HG02840 (cell line): ENCODE measurements at regions not wholly inside any gene's neighbourhood (a gene's known extent, or its start where the extent isn't known, plus 50 kb on each side); places are given as distances from the start of the nearest gene placed in this dataset.

Experiments used
- ATAC-seq: cut with Tn5 transposase; IDR thresholded peaks from one replicate; pipeline ENCODE4 v1.9.1; 2021; ENCODE audit warnings: mild to moderate bottlenecking, moderate library complexity, moderate number of reproducible peaks; ENCODE audit not compliant: unreplicated experiment, low FRiP score

- ATAC-seq, result no peak
Observed at GRCh38 chr4:128573781-128574508, 235.6 kb upstream of the JADE1 start.

- no peak for ATAC-seq
Observed at GRCh38 chr4:128572778-128573241, 236.7 kb upstream of the JADE1 start.

- no peak for ATAC-seq
Observed at GRCh38 chr4:128571747-128572146, 237.8 kb upstream of the JADE1 start.

- no peak for ATAC-seq
Observed at GRCh38 chr4:128570387-128570975, 239.0 kb upstream of the JADE1 start.

- no peak for ATAC-seq
Observed at GRCh38 chr4:128566693-128567092, 242.8 kb upstream of the JADE1 start.

GRCh38 chr4:128565565-128566186 lies 243.8 kb upstream of the JADE1 start:
- ATAC-seq, result no peak

GRCh38 chr4:128565054-128565453 lies 244.4 kb upstream of the JADE1 start:
- no peak for ATAC-seq

- ATAC-seq, result no peak
Observed at GRCh38 chr4:128564081-128564630, 245.3 kb upstream of the JADE1 start.

GRCh38 chr4:128560754-128561495 lies 248.6 kb upstream of the JADE1 start:
- ATAC-seq, result no peak

GRCh38 chr4:128558896-128559679 lies 250.4 kb upstream of the JADE1 start:
- no peak for ATAC-seq

GRCh38 chr4:128556756-128557155 lies 252.7 kb upstream of the JADE1 start:
- no peak for ATAC-seq

- no peak for ATAC-seq
Observed at GRCh38 chr4:128553686-128554515, 255.6 kb upstream of the JADE1 start.

GRCh38 chr4:128552586-128552907 lies 257.0 kb upstream of the JADE1 start:
- ATAC-seq, result no peak

- ATAC-seq, result no peak
Observed at GRCh38 chr4:128551280-128551679, 258.2 kb upstream of the JADE1 start.

- no peak for ATAC-seq
Observed at GRCh38 chr4:128550060-128550459, 259.4 kb upstream of the JADE1 start.

GRCh38 chr4:128549636-128550035 lies 259.9 kb upstream of the JADE1 start:
- ATAC-seq, result no peak

GRCh38 chr4:128548381-128548780 lies 260.8 kb upstream of the PGRMC2 start:
- no peak for ATAC-seq

- no peak for ATAC-seq
Observed at GRCh38 chr4:128544272-128544671, 256.7 kb upstream of the PGRMC2 start.

GRCh38 chr4:128543696-128544095 lies 256.1 kb upstream of the PGRMC2 start:
- no peak for ATAC-seq
